Endothelial cell of umbilical vein (primary cell): ENCODE measurements at regions not wholly inside any gene's neighbourhood (a gene's known extent, or its start where the extent isn't known, plus 50 kb on each side); places are given as distances from the start of the nearest gene placed in this dataset.

Source experiments
- BruUV-seq: library from RNA; stranded (reverse); fragments of 400-500 nt; replicated peaks from 2 replicates; lab custom pipeline; 2021; lab: Mats Ljungman, UMichigan
- CTCF ChIA-PET: fragments of 300-600, 350-600 bp; sonication (Branson Sonifier 250); formaldehyde crosslinking; loops from one replicate; lab custom pipeline; 2021; ENCODE audit warnings: antibody characterized with exemption, inconsistent platforms; lab: Charles Lee
- POLR2A ChIA-PET: fragments of 300-600, 350-600 bp; sonication (Branson Sonifier 250); formaldehyde crosslinking; loops from one replicate; lab custom pipeline; 2021; ENCODE audit warnings: antibody characterized with exemption, inconsistent platforms; lab: Charles Lee
- DNase-seq: peaks from one replicate; pipeline ENCODE4 v3.0.0-alpha.2; 2011; ENCODE audit warnings: low read depth, low spot score
- FAIRE-seq: peaks from 2 replicates; lab custom pipeline; 2011; peaks lifted over from hg19 to GRCh38; lab: Jason Lieb, UNC
- H2AFZ ChIP-seq: 2 replicates; pipeline ENCODE4 v1.6.0; 2012; ENCODE audit warnings: low read depth, low read length, control low read depth, inconsistent platforms
- H3K27ac ChIP-seq: 2 replicates; pipeline ENCODE4 v1.5.1; 2011; ENCODE audit warnings: low read depth, mild to moderate bottlenecking, control low read depth, low read length, moderate library complexity; ENCODE audit not compliant: insufficient read depth
- H3K27me3 ChIP-seq, 2 experiments: 2 replicates each; pipeline versions ENCODE4 v1.6.0 to v1.6.1; 2011; ENCODE audit warnings: low read length in 2 of 2, mixed read lengths in 1 of 2; ENCODE audit not compliant: control insufficient read depth in 2 of 2, insufficient read depth in 2 of 2
- H3K36me3 ChIP-seq, 2 experiments: 2 replicates in 1 of 2; 3 replicates in 1 of 2; pipeline ENCODE4 v1.5.1; 2011; ENCODE audit warnings: low read length in 2 of 2, mild to moderate bottlenecking in 1 of 2, moderate library complexity in 1 of 2; ENCODE audit not compliant: control insufficient read depth in 2 of 2, insufficient read depth in 2 of 2; ENCODE audit errors: extremely low read depth in 1 of 2
- H3K4me1 ChIP-seq: 3 replicates; pipeline ENCODE4 v1.5.1; 2011; ENCODE audit warnings: mild to moderate bottlenecking, low read length; ENCODE audit not compliant: control insufficient read depth, insufficient read depth; ENCODE audit errors: extremely low read depth
- H3K4me2 ChIP-seq: 2 replicates; pipeline ENCODE4 v1.6.1; 2011; ENCODE audit warnings: low read length, control low read depth, mixed read lengths; ENCODE audit not compliant: insufficient read depth
- H3K4me3 ChIP-seq, 3 experiments: fragments of 200-600 bp in 1 of 3; sonication (generic), shearing (Covaris generic) in 1 of 3; replicated peaks in 1 of 3; 2 replicates each; pipeline ENCODE4 v1.5.1; 2011 to 2016; ENCODE audit warnings: control low read depth in 3 of 3, low read length in 3 of 3, mild to moderate bottlenecking in 2 of 3, inconsistent platforms in 1 of 3, low read depth in 1 of 3, moderate library complexity in 1 of 3; ENCODE audit not compliant: insufficient read depth in 1 of 3
- H3K79me2 ChIP-seq: 2 replicates; pipeline ENCODE4 v1.6.0; 2012; ENCODE audit warnings: low read length, inconsistent platforms; ENCODE audit not compliant: control insufficient read depth, insufficient read depth
- H3K9ac ChIP-seq: replicated peaks from 2 replicates; pipeline ENCODE3; 2011; ENCODE audit warnings: low read length, control low read depth; ENCODE audit not compliant: insufficient read depth; ENCODE audit errors: extremely low read depth
- H3K9me1 ChIP-seq: replicated peaks from 3 replicates; pipeline ENCODE4 v1.6.0; 2011; ENCODE audit warnings: mild to moderate bottlenecking, low read length; ENCODE audit not compliant: control insufficient read depth, insufficient read depth; ENCODE audit errors: extremely low read depth
- H3K9me3 ChIP-seq: replicated peaks from 2 replicates; pipeline ENCODE4 v1.5.1; 2012; ENCODE audit warnings: low read length, inconsistent platforms; ENCODE audit not compliant: control insufficient read depth, insufficient read depth
- H4K20me1 ChIP-seq: replicated peaks from 2 replicates; pipeline ENCODE3; 2011; ENCODE audit warnings: mild to moderate bottlenecking, low read length; ENCODE audit not compliant: control insufficient read depth, insufficient read depth; ENCODE audit errors: extremely low read depth
- CTCF ChIP-seq, 2 donors: IDR thresholded peaks; 1 replicate in 1 of 2; 2 replicates in 1 of 2; pipeline ENCODE4 v1.5.1; 2011; ENCODE audit warnings: low read length in 2 of 2, mild to moderate bottlenecking in 2 of 2, moderate library complexity in 2 of 2, control low read depth in 1 of 2, inconsistent platforms in 1 of 2, low read depth in 1 of 2; ENCODE audit not compliant: insufficient read depth in 1 of 2; ENCODE audit errors: extremely low read depth in 1 of 2
- EZH2 ChIP-seq: IDR thresholded peaks from 2 replicates; pipeline ENCODE4 v1.6.1; 2012; ENCODE audit warnings: borderline replicate concordance, low read depth, mild to moderate bottlenecking, moderate library complexity, low read length, inconsistent platforms; ENCODE audit not compliant: severe bottlenecking
- FOS ChIP-seq: IDR thresholded peaks from 2 replicates; pipeline ENCODE4 v1.6.1; 2011; ENCODE audit warnings: mild to moderate bottlenecking, low read length, moderate library complexity, borderline replicate concordance; ENCODE audit not compliant: insufficient read depth
- GATA2 ChIP-seq: IDR thresholded peaks from 2 replicates; pipeline ENCODE4 v1.7.0; 2011; ENCODE audit warnings: low read depth, mild to moderate bottlenecking, moderate library complexity, mixed read lengths, low read length; ENCODE audit not compliant: insufficient read length, insufficient read depth
- JUN ChIP-seq: IDR thresholded peaks from 2 replicates; pipeline ENCODE4 v1.6.1; 2011; ENCODE audit warnings: borderline replicate concordance, low read depth; ENCODE audit not compliant: insufficient read length, insufficient read depth
- MAX ChIP-seq: IDR thresholded peaks from 2 replicates; pipeline ENCODE4 v1.6.1; 2011; ENCODE audit not compliant: insufficient read depth, insufficient read length
- MYC ChIP-seq: IDR thresholded peaks from one replicate; pipeline ENCODE4 v1.6.1; 2011; ENCODE audit warnings: mild to moderate bottlenecking, low read depth, low read length
- POLR2A ChIP-seq: IDR thresholded peaks from 2 replicates; pipeline ENCODE4 v1.6.1; 2012; ENCODE audit warnings: low read depth, mild to moderate bottlenecking, control low read depth, low read length
- POLR2AphosphoS5 ChIP-seq: IDR thresholded peaks from 2 replicates; pipeline ENCODE4 v1.6.1; 2012; ENCODE audit warnings: low read depth, mild to moderate bottlenecking, control low read depth, low read length, moderate library complexity; ENCODE audit not compliant: insufficient read depth
- dilution Hi-C: fragments of 300-500 bp; cut with MboI; formaldehyde crosslinking; loops from one replicate; pipeline ENCODE4 v1.15.0; 2019; ENCODE audit warnings: low sequenced_read_pairs; ENCODE audit not compliant: extremely low pct_ligation_motif_present
- intact Hi-C: fragments of 100-400 bp; cut with micrococcal nuclease; formaldehyde crosslinking; loops from one replicate; pipeline ENCODE4 v1.10.0; 2022

DNA sequence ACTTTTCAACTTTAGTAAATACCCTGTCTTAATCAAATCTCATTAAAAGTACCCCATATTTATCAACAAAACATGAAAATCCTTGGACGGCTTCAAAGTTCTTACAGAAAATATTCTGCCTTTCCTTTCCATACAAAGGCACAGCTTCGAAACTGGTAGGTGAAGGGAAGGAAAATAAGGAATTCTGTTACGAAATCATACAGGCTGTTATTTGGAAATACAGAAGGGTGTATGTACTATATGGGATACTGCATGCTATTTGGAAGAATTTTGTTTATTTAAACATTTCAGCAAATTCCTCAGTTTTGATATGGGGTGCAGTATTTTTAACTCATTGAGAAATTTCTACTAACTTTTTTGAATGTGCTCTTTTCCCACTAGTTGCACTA is 138.4 kb upstream of the BTN3A2 start:
- Histone ChIP-seq H3K4me1 (peaks cover 14% of the 10 kb centered on the region), H3K27ac (no peak overlapping the region), H3K4me2 (no peak overlapping the region), H3K4me3 (no peak overlapping the region), H3K9me1 (no peaks in the 10 kb centered on the region), H3K36me3 (peaks cover 0 to 1% of the 10 kb centered on the region in 2 experiments), H3K9ac (no peak overlapping the region), H2AFZ (no peak overlapping the region), H3K79me2 (no peaks in the 10 kb centered on the region), H3K9me3 (no peaks in the 10 kb centered on the region), H4K20me1 (no peaks in the 10 kb centered on the region), H3K27me3 (no peaks in the 10 kb centered on the region)
- ChIA-PET CTCF (interaction anchor here (0.7 to 5.2 kb wide), 2 partner anchors 24 to 37 kb away, joined by 3 to 28 read pairs; a partner anchor contains a TSS), POLR2A (interaction anchor here (1.3 to 2.8 kb wide), 2 partner anchors 8 to 10 kb away, joined by 3 to 19 read pairs; a partner anchor contains a TSS)
- dilution Hi-C loops (no loop called here), intact Hi-C loops (no loop called here)
- no peak for FAIRE-seq
- no TSS peak for BruUV-seq
- no peak for DNase-seq
- TF ChIP-seq MYC (no peak), POLR2AphosphoS5 (no peak), GATA2 (no peak), MAX (no peak), EZH2 (no peak), JUN (no peak), POLR2A (no peak)

GRCh38 chr6:26230351-26230750 is 134.6 kb upstream of the BTN3A2 start:
- no peak for TF ChIP-seq FOS
- TF ChIP-seq GATA2: no peak
- no peak for TF ChIP-seq POLR2AphosphoS5
- TF ChIP-seq POLR2A: no peak
- TF ChIP-seq CTCF (IDR thresholded peaks at IDR 0.05; ENCODE audit: extremely low read depth in 1 of 2, insufficient read depth in 1 of 2, low read depth in 1 of 2, low read length in 2 of 2): no peak
- TF ChIP-seq MYC: no peak
- TF ChIP-seq MAX: no peak
- no peak for TF ChIP-seq EZH2
- no peak for TF ChIP-seq JUN
- dilution Hi-C loops: no loop called here
- Histone ChIP-seq H2AFZ (no peak overlapping the region), H3K4me1 (peaks cover 22% of the 10 kb centered on the region), H3K4me3 (no peak overlapping the region), H4K20me1 (no peaks in the 10 kb centered on the region), H3K9me3 (no peaks in the 10 kb centered on the region), H3K27me3 (no peaks in the 10 kb centered on the region), H3K27ac (no peak overlapping the region), H3K9ac (no peak overlapping the region), H3K4me2 (no peak overlapping the region), H3K36me3 (peaks cover 0 to 1% of the 10 kb centered on the region in 2 experiments), H3K9me1 (no peaks in the 10 kb centered on the region), H3K79me2 (no peaks in the 10 kb centered on the region)
- intact Hi-C loops: no loop called here
- ChIA-PET POLR2A (interaction anchor here (0.6 kb wide), 1 partner anchor 124 kb away, joined by 3 read pairs; no protein-coding TSS in a partner anchor), CTCF (no interaction called here)
- DNase-seq: no peak
- BruUV-seq: no TSS peak
- no peak for FAIRE-seq
